HUES6 (cell line): ENCODE measurements at regions not wholly inside any gene's neighbourhood (a gene's known extent, or its start where the extent isn't known, plus 50 kb on each side); places are given as distances from the start of the nearest gene placed in this dataset.
"Not testable (repeated sequence)": the region's sequence is repeated elsewhere in the genome, so short reads cannot be mapped to it uniquely, and the experiment has no call there.

Experiments used
- H3K27ac ChIP-seq: 2 replicates; pipeline ENCODE4 v1.7.0; 2013; ENCODE audit warnings: low read depth, mild to moderate bottlenecking, low read length, inconsistent platforms
- H3K27me3 ChIP-seq: 2 replicates; pipeline ENCODE4 v1.6.1; 2013; ENCODE audit warnings: low read length; ENCODE audit not compliant: control insufficient read depth, insufficient read depth
- H3K36me3 ChIP-seq: 2 replicates; pipeline ENCODE4 v1.6.1; 2013; ENCODE audit warnings: low read length; ENCODE audit not compliant: control insufficient read depth, insufficient read depth
- H3K4me1 ChIP-seq: 2 replicates; pipeline ENCODE4 v1.6.1; 2013; ENCODE audit warnings: low read length; ENCODE audit not compliant: control insufficient read depth, insufficient read depth
- H3K4me3 ChIP-seq: 2 replicates; pipeline ENCODE4 v1.5.1; 2013; ENCODE audit warnings: low read depth, low read length
- H3K9ac ChIP-seq: one replicate; pipeline ENCODE4 v1.6.1; 2013; ENCODE audit warnings: mild to moderate bottlenecking, low read length
- H3K9me3 ChIP-seq: 2 replicates; pipeline ENCODE4 v1.6.1; 2013; ENCODE audit warnings: low read depth, low read length; ENCODE audit not compliant: control insufficient read depth, insufficient read depth

DNA sequence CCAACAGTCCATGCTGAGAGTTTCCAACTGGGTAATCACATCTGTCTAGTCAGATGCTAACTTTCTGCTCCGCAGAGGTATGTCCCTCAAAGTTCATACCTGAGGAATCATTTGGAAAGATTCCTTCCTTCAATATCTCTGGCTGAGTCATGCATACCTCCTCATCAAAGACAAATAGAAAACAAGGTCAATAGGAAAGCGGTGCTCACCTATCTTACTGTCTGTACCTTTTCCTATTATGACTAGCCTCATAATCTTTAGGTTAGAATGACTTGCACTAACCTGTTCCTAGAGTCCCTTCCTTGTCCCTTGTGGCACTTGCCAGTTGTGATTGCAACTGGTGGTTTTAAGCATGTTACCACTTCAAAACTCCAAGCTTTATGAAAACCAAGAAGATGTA is 78.2 kb upstream of the PTPRK start:
- Histone ChIP-seq H3K27me3 (no peaks in the 10 kb centered on the region), H3K9ac (no peak overlapping the region), H3K36me3 (no peaks in the 10 kb centered on the region), H3K4me1 (peaks cover 3% of the 10 kb centered on the region; the same call in 1 of the 2 replicates), H3K4me3 (no peak overlapping the region), H3K27ac (no peak overlapping the region), H3K9me3 (no peaks in the 10 kb centered on the region)

- H3K4me1 ChIP-seq = peaks cover 3% of the 10 kb centered on the region; the same call in 1 of the 2 replicates
- H3K4me3 ChIP-seq = no peak overlapping the region
- H3K36me3 ChIP-seq = no peaks in the 10 kb centered on the region
- no peak overlapping the region for H3K27ac ChIP-seq
- H3K27me3 ChIP-seq = no peaks in the 10 kb centered on the region
- H3K9me3 ChIP-seq = no peaks in the 10 kb centered on the region
- no peak overlapping the region for H3K9ac ChIP-seq
Observed at GRCh38 chr6:128597956-128598355, 77.6 kb upstream of the PTPRK start.

GRCh38 chr6:128597004-128597403 is 76.6 kb upstream of the PTPRK start:
- H3K9ac ChIP-seq = no peak overlapping the region
- no peaks in the 10 kb centered on the region for H3K9me3 ChIP-seq
- no peaks in the 10 kb centered on the region for H3K36me3 ChIP-seq
- H3K4me1 ChIP-seq = peaks cover 2% of the 10 kb centered on the region; the same call in 1 of the 2 replicates
- H3K27me3 ChIP-seq = no peaks in the 10 kb centered on the region
- H3K4me3 ChIP-seq = no peak overlapping the region
- H3K27ac ChIP-seq = no peak overlapping the region

DNA sequence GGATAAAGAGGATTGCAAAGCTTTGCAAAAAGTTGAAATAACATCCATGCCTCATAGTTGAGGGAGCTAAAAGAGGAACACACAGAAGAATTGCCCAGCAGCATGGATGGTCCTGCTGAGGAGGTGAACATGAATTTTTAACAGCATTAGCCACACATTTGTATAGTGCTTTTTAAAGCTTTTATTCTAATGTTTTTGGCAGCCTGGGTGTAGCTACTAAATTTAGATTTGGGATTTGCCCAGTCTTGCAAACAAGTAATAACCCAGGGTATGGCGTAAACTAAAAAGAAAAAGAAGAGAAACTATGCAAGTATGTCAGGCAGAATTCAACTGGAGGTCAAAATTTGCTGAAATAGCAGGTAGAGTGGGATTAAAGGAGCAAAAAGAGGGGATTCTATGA is 75.1 kb upstream of the PTPRK start:
- Histone ChIP-seq H3K9me3 (no peaks in the 10 kb centered on the region), H3K4me1 (no peaks in the 10 kb centered on the region), H3K4me3 (no peak overlapping the region), H3K9ac (no peak overlapping the region), H3K36me3 (no peaks in the 10 kb centered on the region), H3K27me3 (no peaks in the 10 kb centered on the region), H3K27ac (no peak overlapping the region)

DNA sequence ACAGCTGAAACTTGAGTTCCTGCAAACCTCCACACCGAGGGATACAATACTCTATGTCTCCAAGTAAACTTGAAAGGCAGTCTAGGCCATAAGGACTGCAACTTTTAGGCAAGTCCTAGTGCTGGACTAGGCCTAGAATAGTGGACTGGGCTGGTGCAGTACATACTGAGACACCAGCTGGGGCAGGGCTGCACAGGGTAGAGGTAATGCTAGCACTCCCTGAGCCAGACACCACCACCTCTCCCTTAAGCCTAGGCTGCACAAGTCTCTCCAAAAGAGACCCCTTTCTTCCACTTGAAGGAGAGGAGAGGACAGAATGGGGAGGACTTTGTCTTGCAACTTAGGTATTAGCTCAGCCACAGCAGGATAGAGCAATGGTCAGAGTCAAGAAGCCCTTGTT is 65.7 kb upstream of the PTPRK start:
- Histone ChIP-seq H3K36me3 (no peaks in the 10 kb centered on the region), H3K27ac (no peak overlapping the region), H3K27me3 (no peaks in the 10 kb centered on the region), H3K4me1 (no peaks in the 10 kb centered on the region), H3K4me3 (no peak overlapping the region), H3K9me3 (no peaks in the 10 kb centered on the region), H3K9ac (no peak overlapping the region)

DNA sequence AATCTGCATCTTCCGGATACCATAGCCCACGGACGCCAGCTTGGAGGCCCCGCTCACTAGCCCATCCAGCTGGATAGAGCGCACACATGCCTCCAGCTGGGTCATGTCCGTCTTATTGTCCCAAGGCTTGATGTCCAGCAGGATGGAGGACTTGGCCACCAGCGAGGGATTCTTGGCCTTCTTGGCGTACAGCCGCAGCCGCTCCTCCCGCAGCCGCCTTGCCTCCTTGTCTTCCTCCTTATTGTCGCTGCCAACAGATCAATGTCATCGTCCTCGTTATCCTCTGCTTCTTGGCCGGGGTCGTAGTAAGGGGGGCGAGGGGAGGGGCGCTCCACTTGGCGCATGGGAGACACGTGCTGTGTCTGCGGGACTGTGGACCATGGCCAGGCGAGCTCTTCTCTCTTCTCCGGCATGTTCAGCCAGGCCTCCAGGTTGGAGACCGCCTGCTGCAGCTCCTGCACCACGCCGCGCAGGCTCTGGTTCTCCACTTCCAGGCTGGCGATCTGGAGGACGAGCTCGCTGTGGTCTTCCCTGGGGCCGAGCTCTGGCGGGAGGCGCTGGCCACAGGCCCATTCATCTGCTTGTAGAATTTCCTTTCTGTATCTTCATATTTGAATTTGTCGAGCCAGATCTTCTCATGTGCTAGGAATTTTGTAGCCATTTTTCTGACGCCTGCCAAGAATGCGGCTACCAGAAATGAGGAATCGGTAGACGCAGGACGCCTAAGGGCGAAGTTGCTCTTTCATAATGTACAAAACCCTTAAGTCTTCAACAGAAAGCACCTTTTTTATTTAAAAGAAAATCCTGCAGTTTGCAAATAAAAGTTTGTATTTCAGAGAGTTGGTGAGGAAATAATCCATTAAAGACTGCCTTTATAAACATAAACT is 60.1 kb upstream of the PTPRK start:
- no peak overlapping the region for H3K9ac ChIP-seq
- no peak overlapping the region for H3K4me3 ChIP-seq
- no peaks in the 10 kb centered on the region for H3K36me3 ChIP-seq
- H3K27ac ChIP-seq = no peak overlapping the region
- H3K9me3 ChIP-seq = no peaks in the 10 kb centered on the region
- no peaks in the 10 kb centered on the region for H3K27me3 ChIP-seq
- no peaks in the 10 kb centered on the region for H3K4me1 ChIP-seq

DNA sequence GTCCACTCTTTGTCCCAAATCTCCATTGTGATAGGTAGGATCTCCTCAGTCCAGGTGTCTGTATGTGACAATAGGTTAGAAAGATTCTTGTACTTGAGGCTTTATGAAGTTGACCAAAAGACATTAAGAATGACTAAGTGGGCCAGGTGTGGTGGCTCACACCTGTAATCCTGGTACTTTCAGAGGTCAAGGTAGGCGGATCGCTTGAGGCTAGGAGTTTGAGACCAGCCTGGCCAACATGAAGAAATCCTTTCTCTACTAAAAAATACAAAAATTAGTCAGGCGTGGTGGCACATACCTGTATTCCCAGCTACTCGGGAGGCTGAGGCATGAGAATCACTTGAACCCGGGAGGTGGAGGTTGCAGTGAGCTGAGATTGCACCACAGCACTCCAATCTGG is 54.9 kb upstream of the PTPRK start:
- H3K4me3 ChIP-seq, H3K9me3 ChIP-seq, H3K4me1 ChIP-seq, H3K9ac ChIP-seq, H3K36me3 ChIP-seq, H3K27me3 ChIP-seq, H3K27ac ChIP-seq: not testable (repeated sequence)

DNA sequence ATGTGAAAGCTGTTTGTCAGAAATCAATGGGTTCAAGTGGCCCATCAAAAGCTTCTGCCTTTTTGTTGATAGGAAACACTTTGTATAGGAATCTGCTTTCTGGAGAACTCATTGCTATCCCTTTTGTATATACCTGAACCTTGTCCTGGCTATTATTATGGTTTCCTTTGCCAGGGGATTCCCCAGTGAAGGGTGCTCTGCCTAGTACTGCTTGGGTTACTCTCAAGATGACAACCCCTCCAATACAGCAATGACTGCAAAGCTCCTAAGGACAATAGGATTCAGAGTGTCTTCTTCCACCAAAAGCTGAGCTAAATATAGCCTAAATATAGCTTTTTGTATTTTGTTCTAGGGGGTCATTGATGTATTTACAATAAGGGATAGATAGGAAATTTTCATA is 54.0 kb upstream of the PTPRK start:
- Histone ChIP-seq H3K4me3 (no peak overlapping the region), H3K9me3 (no peaks in the 10 kb centered on the region), H3K27ac (no peak overlapping the region), H3K4me1 (peaks cover 13% of the 10 kb centered on the region), H3K9ac (no peak overlapping the region), H3K27me3 (no peaks in the 10 kb centered on the region), H3K36me3 (no peaks in the 10 kb centered on the region)

DNA sequence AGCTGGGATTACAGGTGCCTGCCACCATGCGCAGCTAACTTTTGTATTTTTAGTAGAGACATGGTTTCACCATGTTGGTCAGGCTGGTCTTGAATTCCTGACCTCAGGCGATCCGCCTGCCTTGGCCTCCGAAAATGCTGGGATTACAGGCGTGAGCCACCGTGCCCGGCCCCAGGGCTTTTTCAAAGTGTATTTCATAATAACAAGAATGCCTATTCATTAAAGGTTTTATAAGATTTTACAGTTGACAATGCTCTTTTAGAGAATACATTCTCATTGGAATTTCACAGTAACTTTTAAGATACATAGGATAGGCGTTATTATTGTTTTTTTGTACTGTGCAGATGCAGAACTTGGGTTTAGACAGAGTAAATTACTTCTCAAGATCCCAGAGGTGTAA is 52.6 kb upstream of the PTPRK start:
- Histone ChIP-seq H3K9ac (no peak overlapping the region), H3K4me1 (peaks cover 14% of the 10 kb centered on the region), H3K4me3 (no peak overlapping the region), H3K27ac (no peak overlapping the region), H3K36me3 (no peaks in the 10 kb centered on the region), H3K27me3 (no peaks in the 10 kb centered on the region), H3K9me3 (0 out of 2 replicates have a peak, but pooled peaks cover 6% of the 10 kb centered on the region)

GRCh38 chr6:128572294-128572693 is 51.9 kb upstream of the PTPRK start:
- Histone ChIP-seq H3K9me3 (0 out of 2 replicates have a peak, but pooled peaks cover 6% of the 10 kb centered on the region), H3K36me3 (no peaks in the 10 kb centered on the region), H3K27ac (no peak overlapping the region), H3K4me3 (no peak overlapping the region), H3K4me1 (peaks cover 14% of the 10 kb centered on the region), H3K27me3 (no peaks in the 10 kb centered on the region), H3K9ac (no peak overlapping the region)

DNA sequence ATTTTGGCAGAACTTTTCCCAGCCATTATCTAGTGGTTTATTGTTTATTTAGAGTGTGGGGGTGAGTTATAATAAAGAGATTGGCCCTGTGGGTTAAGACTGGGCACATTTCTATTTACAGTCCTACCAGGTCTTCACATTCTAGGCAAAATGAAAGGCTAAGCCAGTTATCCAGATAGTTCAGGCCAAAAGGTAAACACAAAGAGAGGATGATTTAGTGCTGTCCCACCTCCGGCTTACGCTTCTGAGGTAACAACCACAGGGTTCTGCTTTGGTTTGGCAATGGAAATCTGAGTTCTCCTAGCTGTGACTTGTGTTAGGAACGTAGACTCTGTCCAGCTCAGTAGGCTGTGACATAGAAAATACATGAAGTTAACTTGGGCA is 50.3 kb upstream of the PTPRK start:
- Histone ChIP-seq H3K9ac (no peak overlapping the region), H3K27me3 (no peaks in the 10 kb centered on the region), H3K27ac (peak overlapping the region; percentile 14; the same call in 1 of the 2 replicates)

More for the DNA sequence above, 50.3 kb upstream of the PTPRK start:
- peaks cover 12% of the 10 kb centered on the region; the same call in 1 of the 2 replicates for H3K9me3 ChIP-seq
- peaks cover 14% of the 10 kb centered on the region for H3K4me1 ChIP-seq
- no peaks in the 10 kb centered on the region for H3K36me3 ChIP-seq
- H3K4me3 ChIP-seq = no peak overlapping the region
